Stimulated activated CD4-positive, alpha-beta T cell treated with anti-CD3 and anti-CD28 coated beads, Interleukin-4, amount 100 ng/mL, for 4 hours (primary cell): ENCODE measurements at regions not wholly inside any gene's neighbourhood (a gene's known extent, or its start where the extent isn't known, plus 50 kb on each side); places are given as distances from the start of the nearest gene placed in this dataset.
A peak's percentile ranks its signal among the peaks of the same experiment; 100 is the strongest.

ENCODE experiments used
- DNase-seq, 2 experiments: peaks; one replicate each; pipeline ENCODE4 v3.0.0-alpha.2; 2020

- no peak for DNase-seq
Observed at GRCh38 chr13:74645586-74645985, 511.4 kb upstream of the KLF12 start.

- DNase-seq = no peak
Observed at GRCh38 chr13:74644229-74644628, 510.0 kb upstream of the KLF12 start.

GRCh38 chr13:74641586-74641985 is 507.4 kb upstream of the KLF12 start:
- DNase-seq = no peak

GRCh38 chr13:74633734-74634133 is 499.5 kb upstream of the KLF12 start:
- DNase-seq = no peak

- DNase-seq = no peak
Observed at GRCh38 chr13:74629985-74630384, 495.8 kb upstream of the KLF12 start.

GRCh38 chr13:74625541-74625940 is 491.3 kb upstream of the KLF12 start:
- DNase-seq = no peak

- DNase-seq = no peak
Observed at GRCh38 chr13:74623761-74624160, 489.6 kb upstream of the KLF12 start.

GRCh38 chr13:74622284-74622683 is 488.1 kb upstream of the KLF12 start:
- DNase-seq = no peak

GRCh38 chr13:74620711-74621110 is 486.5 kb upstream of the KLF12 start:
- no peak for DNase-seq

- DNase-seq = no peak
Observed at GRCh38 chr13:74620308-74620707, 486.1 kb upstream of the KLF12 start.

- no peak for DNase-seq
Observed at GRCh38 chr13:74597526-74597925, 463.3 kb upstream of the KLF12 start.

GRCh38 chr13:74596691-74597090 is 462.5 kb upstream of the KLF12 start:
- DNase-seq = no peak

- no peak for DNase-seq
Observed at GRCh38 chr13:74593688-74594087, 459.5 kb upstream of the KLF12 start.

- no peak for DNase-seq
Observed at GRCh38 chr13:74586847-74587246, 452.6 kb upstream of the KLF12 start.

GRCh38 chr13:74576420-74576819 is 442.2 kb upstream of the KLF12 start:
- DNase-seq = no peak

- peak; percentile 22 to 43 for DNase-seq
Observed at GRCh38 chr13:74575729-74576125, 441.5 kb upstream of the KLF12 start.

GRCh38 chr13:74574964-74575728 is 440.9 kb upstream of the KLF12 start:
- DNase-seq = no peak

- no peak for DNase-seq
Observed at GRCh38 chr13:74573654-74574053, 439.4 kb upstream of the KLF12 start.

- DNase-seq = no peak
Observed at GRCh38 chr13:74571811-74572210, 437.6 kb upstream of the KLF12 start.

GRCh38 chr13:74570834-74571233 is 436.6 kb upstream of the KLF12 start:
- DNase-seq = no peak

GRCh38 chr13:74570046-74570445 is 435.8 kb upstream of the KLF12 start:
- no peak for DNase-seq

GRCh38 chr13:74569251-74569650 is 435.0 kb upstream of the KLF12 start:
- DNase-seq = no peak

GRCh38 chr13:74567485-74567884 is 433.3 kb upstream of the KLF12 start:
- no peak for DNase-seq

GRCh38 chr13:74562381-74562780 is 428.2 kb upstream of the KLF12 start:
- DNase-seq = no peak

GRCh38 chr13:74561155-74561554 is 427.0 kb upstream of the KLF12 start:
- DNase-seq = no peak
